Gastrocnemius medialis (tissue), 4 donors: ENCODE measurements at regions not wholly inside any gene's neighbourhood (a gene's known extent, or its start where the extent isn't known, plus 50 kb on each side); places are given as distances from the start of the nearest gene placed in this dataset.
A peak's percentile ranks its signal among the peaks of the same experiment; 100 is the strongest.

Source experiments
- ATAC-seq, 2 donors: fragments of 150-250 bp; one replicate each; pipeline ENCODE4 v1.9.1; 2016
- DNase-seq, 2 donors: peaks; one replicate each; pipeline ENCODE4 v3.0.0-alpha.2; 2019
- H3K27ac ChIP-seq, 4 donors: fragments of 200-600 bp; sonication (generic); 1 replicate in 1 of 4; 2 replicates in 3 of 4; pipeline ENCODE4 v1.5.1; 2016 to 2018; ENCODE audit warnings: mild to moderate bottlenecking in 2 of 4, moderate library complexity in 1 of 4
- H3K27me3 ChIP-seq, 3 donors: fragments of 200-600 bp; sonication (generic) in 2 of 3; 1 replicate in 1 of 3; 2 replicates in 2 of 3; pipeline versions ENCODE4 v1.5.1 to v1.6.0; 2016 to 2019; ENCODE audit warnings: mild to moderate bottlenecking in 1 of 3, moderate library complexity in 1 of 3
- H3K36me3 ChIP-seq, 2 donors: fragments of 200-600 bp; sonication (generic) in 1 of 2; one replicate each; pipeline ENCODE4 v1.5.1; 2017 to 2018
- H3K4me1 ChIP-seq, 2 donors: fragments of 200-600 bp; sonication (generic) in 1 of 2; one replicate each; pipeline ENCODE4 v1.5.1; 2016 to 2017; ENCODE audit warnings: mild to moderate bottlenecking in 2 of 2
- H3K4me3 ChIP-seq, 4 donors: fragments of 200-600 bp; sonication (generic) in 3 of 4; 1 replicate in 1 of 4; 2 replicates in 3 of 4; pipeline ENCODE4 v1.5.1; 2016 to 2019; ENCODE audit warnings: mild to moderate bottlenecking in 2 of 4
- H3K9me3 ChIP-seq, 3 donors: fragments of 200-600 bp; sonication (generic) in 2 of 3; 1 replicate in 1 of 3; 2 replicates in 2 of 3; pipeline ENCODE4 v1.5.1; 2016 to 2019
- CTCF ChIP-seq, 5 experiments: fragments of 450-650 bp in 3 of 5; fragments of 200-600 bp in 2 of 5; sonication (generic) in 2 of 5; IDR thresholded peaks in 4 of 5; conservative IDR thresholded peaks in 1 of 5; 1 replicate in 4 of 5; 2 replicates in 1 of 5; pipeline ENCODE4 v1.5.1; 2016 to 2019; ENCODE audit warnings: antibody characterized with exemption in 5 of 5, mild to moderate bottlenecking in 3 of 5, moderate library complexity in 3 of 5
- POLR2A ChIP-seq, 2 donors: fragments of 450-650 bp; IDR thresholded peaks; one replicate each; pipeline ENCODE4 v1.6.1; 2017; ENCODE audit warnings: antibody characterized with exemption in 2 of 2, mild to moderate bottlenecking in 2 of 2, moderate library complexity in 2 of 2
- in situ Hi-C, 4 donors: fragments of 200-750 bp; cut with MboI; loops; one replicate each; pipeline versions ENCODE4 v1.15.0 to v1.8.0; 2017; ENCODE audit warnings: low sequenced_read_pairs in 4 of 4
- intact Hi-C: fragments of 100-400 bp; cut with DNase I; formaldehyde crosslinking; loops from one replicate; pipeline ENCODE4 v1.15.1; 2023; ENCODE audit warnings: low total_unique reads

GRCh38 chr9:107732781-107733522 lies 243.4 kb upstream of the KLF4 start:
- peak; percentile 79 to 82 for ATAC-seq
- no peak for TF ChIP-seq CTCF (IDR thresholded peaks at IDR 0.05 in 4 of 5, conservative IDR thresholded peaks at IDR 0.05 in 1 of 5)
- H3K9me3 ChIP-seq = no peaks in the 10 kb centered on the region
- no peaks in the 10 kb centered on the region for H3K27me3 ChIP-seq
- peaks cover 17 to 19% of the 10 kb centered on the region in 2 donors for H3K4me1 ChIP-seq
- H3K36me3 ChIP-seq = no peaks in the 10 kb centered on the region
- intact Hi-C loops = loop anchor here (2.0 to 10.0 kb wide), 5 partner anchors 20 to 1382 kb away; partner anchors contain the start of genes KLF4 and TMEM245
- peak overlapping the region; percentile 78 to 88 (median 86) for H3K27ac ChIP-seq
- in situ Hi-C loops = loop anchor here (5.0 to 25.0 kb wide), 2 partner anchors 96 to 246 kb away; partner anchors contain the start of gene KLF4 (in 4 of the 4)
- DNase-seq = peak; percentile 54 to 75
- peak overlapping the region; percentile 32 to 42 (median 36) for H3K4me3 ChIP-seq

GRCh38 chr9:107731115-107731762 lies 241.7 kb upstream of the KLF4 start:
- H3K36me3 ChIP-seq = no peaks in the 10 kb centered on the region
- no peak overlapping the region for H3K4me3 ChIP-seq
- no peaks in the 10 kb centered on the region for H3K9me3 ChIP-seq
- no peak for ATAC-seq
- H3K27ac ChIP-seq = no peak overlapping the region
- H3K27me3 ChIP-seq = no peaks in the 10 kb centered on the region
- intact Hi-C loops (loop anchor here (10.0 kb wide), 1 partner anchor 1384 kb away; the partner anchor contains the start of gene TMEM245), in situ Hi-C loops (loop anchor here (5.0 to 25.0 kb wide), 2 partner anchors 94 to 244 kb away; partner anchors contain the start of gene KLF4 (in 4 of the 4))
- no peak for DNase-seq
- peaks cover 14 to 17% of the 10 kb centered on the region in 2 donors for H3K4me1 ChIP-seq
- TF ChIP-seq CTCF (IDR thresholded peaks at IDR 0.05 in 4 of 5, conservative IDR thresholded peaks at IDR 0.05 in 1 of 5) = no peak
- no peak for TF ChIP-seq POLR2A (IDR thresholded peaks at IDR 0.05)

GRCh38 chr9:107730666-107731065 lies 241.1 kb upstream of the KLF4 start:
- in situ Hi-C loops = loop anchor here (5.0 to 25.0 kb wide), 2 partner anchors 93 to 243 kb away; partner anchors contain the start of gene KLF4 (in 4 of the 4)
- DNase-seq = no peak
- H3K27ac ChIP-seq = no peak overlapping the region
- no peak for TF ChIP-seq POLR2A (IDR thresholded peaks at IDR 0.05)
- no peak for TF ChIP-seq CTCF (IDR thresholded peaks at IDR 0.05 in 4 of 5, conservative IDR thresholded peaks at IDR 0.05 in 1 of 5)
- no peak overlapping the region for H3K4me3 ChIP-seq
- H3K4me1 ChIP-seq = peaks cover 14 to 17% of the 10 kb centered on the region in 2 donors
- no peak for ATAC-seq
- H3K9me3 ChIP-seq = no peaks in the 10 kb centered on the region
- no peaks in the 10 kb centered on the region for H3K36me3 ChIP-seq
- no peaks in the 10 kb centered on the region for H3K27me3 ChIP-seq
- intact Hi-C loops = loop anchor here (10.0 kb wide), 1 partner anchor 1384 kb away; the partner anchor contains the start of gene TMEM245

GRCh38 chr9:107727086-107727780 lies 237.7 kb upstream of the KLF4 start:
- peaks cover 0 to under 1% of the 10 kb centered on the region in 2 donors for H3K4me1 ChIP-seq
- in situ Hi-C loops (loop anchor here (25.0 kb wide), 1 partner anchor 240 kb away; the partner anchor contains the start of gene KLF4 (in 4 of the 4)), intact Hi-C loops (no loop called here)
- H3K27me3 ChIP-seq = no peaks in the 10 kb centered on the region
- DNase-seq = no peak
- TF ChIP-seq CTCF (IDR thresholded peaks at IDR 0.05 in 4 of 5, conservative IDR thresholded peaks at IDR 0.05 in 1 of 5) (no peak), POLR2A (IDR thresholded peaks at IDR 0.05) (no peak)
- no peaks in the 10 kb centered on the region for H3K36me3 ChIP-seq
- no peak overlapping the region for H3K27ac ChIP-seq
- no peak for ATAC-seq
- H3K4me3 ChIP-seq = no peak overlapping the region
- no peaks in the 10 kb centered on the region for H3K9me3 ChIP-seq
